HEK293 (cell line): ENCODE measurements at regions not wholly inside any gene's neighbourhood (a gene's known extent, or its start where the extent isn't known, plus 50 kb on each side); places are given as distances from the start of the nearest gene placed in this dataset.
"Not testable (repeated sequence)": the region's sequence is repeated elsewhere in the genome, so short reads cannot be mapped to it uniquely, and the experiment has no call there.

Source experiments
- CTCF ChIP-seq: fragments of 450-650 bp; formaldehyde crosslinking; IDR thresholded peaks from 2 replicates; pipeline ENCODE4 v1.5.1; 2016; ENCODE audit warnings: missing biosample characterization, missing genetic modification characterization
- REST ChIP-seq: fragments of 450-650 bp; formaldehyde crosslinking; IDR thresholded peaks from 2 replicates; pipeline ENCODE4 v1.5.1; 2016; ENCODE audit warnings: missing biosample characterization, missing genetic modification characterization
- YY1 ChIP-seq: fragments of 450-650 bp; formaldehyde crosslinking; IDR thresholded peaks from 2 replicates; pipeline ENCODE4 v1.5.1; 2018; ENCODE audit warnings: missing biosample characterization, missing genetic modification characterization
- ZBTB8A ChIP-seq: fragments of 450-650 bp; formaldehyde crosslinking; IDR thresholded peaks from 2 replicates; pipeline ENCODE4 v1.5.1; 2016; ENCODE audit warnings: missing biosample characterization, missing genetic modification characterization
- ZNF140 ChIP-seq: fragments of 450-650 bp; formaldehyde crosslinking; IDR thresholded peaks from 2 replicates; pipeline ENCODE4 v1.5.1; 2016; ENCODE audit warnings: missing biosample characterization, missing genetic modification characterization
- ZNF341 ChIP-seq: fragments of 450-650 bp; formaldehyde crosslinking; IDR thresholded peaks from 2 replicates; pipeline ENCODE4; 2016; ENCODE audit warnings: low read depth, missing biosample characterization, missing genetic modification characterization
- ZNF488 ChIP-seq: fragments of 450-650 bp; formaldehyde crosslinking; IDR thresholded peaks from 2 replicates; pipeline ENCODE4 v1.5.1; 2016; ENCODE audit warnings: missing biosample characterization, missing genetic modification characterization
- ZNF544 ChIP-seq: fragments of 450-650 bp; formaldehyde crosslinking; IDR thresholded peaks from 2 replicates; pipeline ENCODE4 v1.5.0; 2017; ENCODE audit warnings: missing biosample characterization, missing genetic modification characterization

GRCh38 chr7:65814556-65815167 lies 58.2 kb upstream of the VKORC1L1 start:
- TF ChIP-seq CTCF (tag by site-specific recombination); REST (tag by site-specific recombination); ZNF341 (tag by site-specific recombination); YY1 (tag by site-specific recombination); ZBTB8A (tag by site-specific recombination); ZNF544 (tag by site-specific recombination); ZNF140; ZNF488 (tag by site-specific recombination): not testable (repeated sequence)
